ENCODE measurements at regions not wholly inside any gene's neighbourhood (a gene's known extent, or its start where the extent isn't known, plus 50 kb on each side); places are given as distances from the start of the nearest gene placed in this dataset.

GRCh38 chr22:44424867-44425693 is 73.0 kb downstream of the RTL6 start:
- no peak for TF ChIP-seq MAX (IDR thresholded peaks at IDR 0.05)
- no peak for TF ChIP-seq EZH2 (IDR thresholded peaks at IDR 0.05)
- TF ChIP-seq, protein P1, sequence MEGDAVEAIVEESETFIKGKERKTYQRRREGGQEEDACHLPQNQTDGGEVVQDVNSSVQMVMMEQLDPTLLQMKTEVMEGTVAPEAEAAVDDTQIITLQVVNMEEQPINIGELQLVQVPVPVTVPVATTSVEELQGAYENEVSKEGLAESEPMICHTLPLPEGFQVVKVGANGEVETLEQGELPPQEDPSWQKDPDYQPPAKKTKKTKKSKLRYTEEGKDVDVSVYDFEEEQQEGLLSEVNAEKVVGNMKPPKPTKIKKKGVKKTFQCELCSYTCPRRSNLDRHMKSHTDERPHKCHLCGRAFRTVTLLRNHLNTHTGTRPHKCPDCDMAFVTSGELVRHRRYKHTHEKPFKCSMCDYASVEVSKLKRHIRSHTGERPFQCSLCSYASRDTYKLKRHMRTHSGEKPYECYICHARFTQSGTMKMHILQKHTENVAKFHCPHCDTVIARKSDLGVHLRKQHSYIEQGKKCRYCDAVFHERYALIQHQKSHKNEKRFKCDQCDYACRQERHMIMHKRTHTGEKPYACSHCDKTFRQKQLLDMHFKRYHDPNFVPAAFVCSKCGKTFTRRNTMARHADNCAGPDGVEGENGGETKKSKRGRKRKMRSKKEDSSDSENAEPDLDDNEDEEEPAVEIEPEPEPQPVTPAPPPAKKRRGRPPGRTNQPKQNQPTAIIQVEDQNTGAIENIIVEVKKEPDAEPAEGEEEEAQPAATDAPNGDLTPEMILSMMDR (IDR thresholded peaks at IDR 0.05 in 2 of 3, conservative IDR thresholded peaks at IDR 0.05 in 1 of 3; ENCODE audit: borderline replicate concordance in 1 of 3, insufficient read depth in 1 of 3, low read depth in 2 of 3, low read length in 2 of 3): no peak
- no peak for TF ChIP-seq EZH2phosphoT487 (IDR thresholded peaks at IDR 0.05; ENCODE audit: borderline replicate concordance)

All from HCT116 (cell line).